ENCODE measurements at regions not wholly inside any gene's neighbourhood (a gene's known extent, or its start where the extent isn't known, plus 50 kb on each side); places are given as distances from the start of the nearest gene placed in this dataset.

- TF ChIP-seq POLR2A (IDR thresholded peaks at IDR 0.05; ENCODE audit: low read depth, low read length): no peak
- TF ChIP-seq, protein P1, sequence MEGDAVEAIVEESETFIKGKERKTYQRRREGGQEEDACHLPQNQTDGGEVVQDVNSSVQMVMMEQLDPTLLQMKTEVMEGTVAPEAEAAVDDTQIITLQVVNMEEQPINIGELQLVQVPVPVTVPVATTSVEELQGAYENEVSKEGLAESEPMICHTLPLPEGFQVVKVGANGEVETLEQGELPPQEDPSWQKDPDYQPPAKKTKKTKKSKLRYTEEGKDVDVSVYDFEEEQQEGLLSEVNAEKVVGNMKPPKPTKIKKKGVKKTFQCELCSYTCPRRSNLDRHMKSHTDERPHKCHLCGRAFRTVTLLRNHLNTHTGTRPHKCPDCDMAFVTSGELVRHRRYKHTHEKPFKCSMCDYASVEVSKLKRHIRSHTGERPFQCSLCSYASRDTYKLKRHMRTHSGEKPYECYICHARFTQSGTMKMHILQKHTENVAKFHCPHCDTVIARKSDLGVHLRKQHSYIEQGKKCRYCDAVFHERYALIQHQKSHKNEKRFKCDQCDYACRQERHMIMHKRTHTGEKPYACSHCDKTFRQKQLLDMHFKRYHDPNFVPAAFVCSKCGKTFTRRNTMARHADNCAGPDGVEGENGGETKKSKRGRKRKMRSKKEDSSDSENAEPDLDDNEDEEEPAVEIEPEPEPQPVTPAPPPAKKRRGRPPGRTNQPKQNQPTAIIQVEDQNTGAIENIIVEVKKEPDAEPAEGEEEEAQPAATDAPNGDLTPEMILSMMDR (IDR thresholded peaks at IDR 0.05; ENCODE audit: extremely low read depth in 1 of 2, insufficient read depth in 1 of 2, low read depth in 1 of 2, low read length in 2 of 2): no peak
- no peak for TF ChIP-seq POLR2AphosphoS5 (IDR thresholded peaks at IDR 0.05; ENCODE audit: insufficient read depth, low read depth, low read length)
- TF ChIP-seq, protein P2, sequence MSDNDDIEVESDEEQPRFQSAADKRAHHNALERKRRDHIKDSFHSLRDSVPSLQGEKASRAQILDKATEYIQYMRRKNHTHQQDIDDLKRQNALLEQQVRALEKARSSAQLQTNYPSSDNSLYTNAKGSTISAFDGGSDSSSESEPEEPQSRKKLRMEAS (IDR thresholded peaks at IDR 0.05; ENCODE audit: insufficient read depth, insufficient read length): no peak
- TF ChIP-seq EZH2 (IDR thresholded peaks at IDR 0.05; ENCODE audit: borderline replicate concordance, low read depth, low read length, severe bottlenecking): no peak
- TF ChIP-seq JUN (IDR thresholded peaks at IDR 0.05; ENCODE audit: borderline replicate concordance, insufficient read depth, insufficient read length, low read depth): no peak
- no peak for TF ChIP-seq GATA2 (IDR thresholded peaks at IDR 0.05; ENCODE audit: insufficient read depth, insufficient read length, low read depth, low read length)
- TF ChIP-seq FOS (IDR thresholded peaks at IDR 0.05; ENCODE audit: borderline replicate concordance, insufficient read depth, low read length): no peak
- TF ChIP-seq MYC (IDR thresholded peaks at IDR 0.05; ENCODE audit: low read depth, low read length): no peak
Observed at GRCh38 chr5:96121364-96121763, 159.7 kb upstream of the ELL2 start.
